Breast epithelium (tissue), 4 donors: ENCODE measurements at regions not wholly inside any gene's neighbourhood (a gene's known extent, or its start where the extent isn't known, plus 50 kb on each side); places are given as distances from the start of the nearest gene placed in this dataset.
A peak's percentile ranks its signal among the peaks of the same experiment; 100 is the strongest.

Experiments used
- DNase-seq, 2 donors: peaks; one replicate each; pipeline ENCODE4 v3.0.0-alpha.2; 2019; ENCODE audit warnings: low spot score in 2 of 2
- H3K27ac ChIP-seq, 2 donors: fragments of 200-600 bp; sonication (generic) in 1 of 2; one replicate each; pipeline ENCODE4 v1.5.1; 2016 to 2019; ENCODE audit warnings: mild to moderate bottlenecking in 1 of 2
- H3K27me3 ChIP-seq, 2 donors: fragments of 200-600 bp; sonication (generic) in 1 of 2; one replicate each; pipeline versions ENCODE4 v1.5.1 to v1.6.0; 2017 to 2019; ENCODE audit warnings: control low read depth in 1 of 2, mild to moderate bottlenecking in 1 of 2
- H3K36me3 ChIP-seq: fragments of 200-600 bp; one replicate; pipeline ENCODE4 v1.5.1; 2019
- H3K4me1 ChIP-seq, 2 donors: fragments of 200-600 bp; sonication (generic); one replicate each; pipeline ENCODE4 v1.5.1; 2016 to 2019; ENCODE audit warnings: control low read depth in 1 of 2
- H3K4me3 ChIP-seq, 3 donors: fragments of 200-600 bp; sonication (generic); 1 replicate in 2 of 3; 2 replicates in 1 of 3; pipeline ENCODE4 v1.5.1; 2016 to 2019; ENCODE audit warnings: mild to moderate bottlenecking in 3 of 3, moderate library complexity in 2 of 3
- H3K9me3 ChIP-seq, 2 donors: fragments of 200-600 bp; sonication (generic) in 1 of 2; one replicate each; pipeline ENCODE4 v1.5.1; 2016 to 2019; ENCODE audit warnings: control low read depth in 1 of 2
- POLR2A ChIP-seq: fragments of 450-650 bp; IDR thresholded peaks from one replicate; pipeline ENCODE4 v1.6.1; 2016; ENCODE audit warnings: antibody characterized with exemption, mild to moderate bottlenecking, moderate library complexity
- POLR2AphosphoS5 ChIP-seq, 3 donors: sonication (generic); formaldehyde crosslinking; IDR thresholded peaks; one replicate each; pipeline ENCODE4 v1.6.1; 2017; ENCODE audit warnings: antibody characterized with exemption in 3 of 3
- intact Hi-C: fragments of 100-400 bp; cut with DNase I; formaldehyde crosslinking; loops from one replicate; pipeline ENCODE4 v1.15.1; 2023; ENCODE audit warnings: low total_unique reads
- TF ChIP-seq, protein P1 (sequence below), 3 donors: fragments of 450-650 bp; IDR thresholded peaks; one replicate each; pipeline ENCODE4 v1.5.1; 2016 to 2017; ENCODE audit warnings: antibody characterized with exemption in 3 of 3, mild to moderate bottlenecking in 3 of 3, moderate library complexity in 3 of 3

DNA sequence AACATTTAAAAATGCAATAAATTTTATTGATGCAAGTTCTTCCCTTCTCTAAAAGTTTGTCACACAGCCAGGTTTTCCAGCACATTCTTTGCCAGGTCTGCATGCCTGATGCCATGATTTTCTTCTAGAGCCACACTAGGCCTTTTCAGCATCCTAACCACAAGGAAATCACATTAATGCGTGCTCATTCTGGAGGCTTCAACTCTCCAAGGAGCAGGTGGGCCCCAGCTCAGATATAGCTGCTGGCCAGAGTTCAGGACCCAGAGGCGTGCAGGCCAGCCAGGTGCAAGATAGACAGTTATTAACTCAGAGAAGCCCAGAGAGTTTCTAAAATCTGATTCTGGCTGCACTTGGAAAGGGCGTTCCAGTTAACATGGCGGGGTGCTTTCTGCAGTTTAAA is 124.5 kb upstream of the MAF start:
- TF ChIP-seq POLR2A (no peak), POLR2AphosphoS5 (IDR thresholded peaks at IDR 0.05) (no peak)
- TF ChIP-seq, protein P1, sequence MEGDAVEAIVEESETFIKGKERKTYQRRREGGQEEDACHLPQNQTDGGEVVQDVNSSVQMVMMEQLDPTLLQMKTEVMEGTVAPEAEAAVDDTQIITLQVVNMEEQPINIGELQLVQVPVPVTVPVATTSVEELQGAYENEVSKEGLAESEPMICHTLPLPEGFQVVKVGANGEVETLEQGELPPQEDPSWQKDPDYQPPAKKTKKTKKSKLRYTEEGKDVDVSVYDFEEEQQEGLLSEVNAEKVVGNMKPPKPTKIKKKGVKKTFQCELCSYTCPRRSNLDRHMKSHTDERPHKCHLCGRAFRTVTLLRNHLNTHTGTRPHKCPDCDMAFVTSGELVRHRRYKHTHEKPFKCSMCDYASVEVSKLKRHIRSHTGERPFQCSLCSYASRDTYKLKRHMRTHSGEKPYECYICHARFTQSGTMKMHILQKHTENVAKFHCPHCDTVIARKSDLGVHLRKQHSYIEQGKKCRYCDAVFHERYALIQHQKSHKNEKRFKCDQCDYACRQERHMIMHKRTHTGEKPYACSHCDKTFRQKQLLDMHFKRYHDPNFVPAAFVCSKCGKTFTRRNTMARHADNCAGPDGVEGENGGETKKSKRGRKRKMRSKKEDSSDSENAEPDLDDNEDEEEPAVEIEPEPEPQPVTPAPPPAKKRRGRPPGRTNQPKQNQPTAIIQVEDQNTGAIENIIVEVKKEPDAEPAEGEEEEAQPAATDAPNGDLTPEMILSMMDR (IDR thresholded peaks at IDR 0.05), result no peak

DNA sequence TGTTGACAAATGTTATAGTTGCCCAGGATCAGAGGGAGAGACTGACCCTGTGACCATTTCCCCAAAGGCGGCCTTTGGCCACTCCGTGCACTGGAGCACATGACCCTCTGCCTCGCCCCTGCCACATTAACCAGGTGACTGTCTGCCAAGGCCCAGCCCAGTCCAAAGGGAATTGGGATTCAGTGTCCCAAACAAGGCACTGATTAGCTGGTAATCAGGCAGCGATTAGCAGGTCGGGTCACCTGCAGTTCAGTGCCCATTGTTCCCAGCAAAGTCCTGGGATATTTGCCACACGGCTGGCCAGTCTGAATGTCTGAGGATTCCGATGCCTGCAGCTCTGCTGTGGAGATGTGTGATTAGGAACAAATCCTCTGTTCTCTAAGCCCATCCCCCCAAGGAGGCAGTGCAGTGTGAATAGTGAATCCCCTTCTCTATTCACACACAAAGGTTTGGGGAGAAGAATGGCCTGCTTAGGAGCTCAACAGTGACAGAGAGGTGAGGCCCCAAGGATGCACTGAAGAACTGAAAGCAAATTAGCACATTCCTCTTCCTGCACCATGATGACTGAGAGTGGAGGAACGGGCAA is 123.1 kb upstream of the MAF start:
- H3K9me3 ChIP-seq, result no peaks in the 10 kb centered on the region
- TF ChIP-seq POLR2A (no peak), POLR2AphosphoS5 (IDR thresholded peaks at IDR 0.05) (no peak)
- TF ChIP-seq, protein P1 (IDR thresholded peaks at IDR 0.05), result no peak
- intact Hi-C loops, result no loop called here

More for the DNA sequence above, 124.5 kb upstream of the MAF start:
- no peaks in the 10 kb centered on the region for H3K36me3 ChIP-seq
- intact Hi-C loops, result no loop called here
- no peak overlapping the region for H3K27ac ChIP-seq
- H3K4me1 ChIP-seq, result no peaks in the 10 kb centered on the region
- no peaks in the 10 kb centered on the region for H3K27me3 ChIP-seq
- no peak overlapping the region for H3K4me3 ChIP-seq
- no peak for DNase-seq
- no peaks in the 10 kb centered on the region for H3K9me3 ChIP-seq

DNA sequence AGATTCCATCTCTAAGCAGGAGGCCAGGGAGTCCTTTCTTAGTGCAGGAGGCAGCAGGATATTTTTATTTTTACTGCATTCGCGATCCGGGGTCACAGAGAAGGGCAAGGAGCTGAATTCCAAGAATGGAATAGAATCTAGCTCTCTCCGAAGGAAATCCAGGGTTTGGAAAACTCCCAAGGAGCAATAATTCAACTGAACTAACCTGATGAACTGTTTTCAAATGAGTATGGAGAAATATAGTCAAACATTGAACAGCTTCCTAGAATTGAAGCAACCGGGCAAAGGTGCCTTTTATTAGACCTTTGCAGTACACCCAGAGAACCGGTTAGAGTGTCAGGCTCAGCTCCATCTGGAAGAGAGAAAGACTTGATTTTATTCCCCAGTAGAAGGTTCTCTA is 120.7 kb upstream of the MAF start:
- Histone ChIP-seq H3K27ac (peak overlapping the region in 1 of 2 donors; percentile 64), H3K4me1 (no peaks in the 10 kb centered on the region), H3K4me3 (no peak overlapping the region), H3K36me3 (no peaks in the 10 kb centered on the region), H3K27me3 (no peaks in the 10 kb centered on the region), H3K9me3 (no peaks in the 10 kb centered on the region)
- intact Hi-C loops, result no loop called here
- DNase-seq, result no peak
- TF ChIP-seq POLR2A, result no peak
- TF ChIP-seq, protein P1 (IDR thresholded peaks at IDR 0.05), result no peak
- TF ChIP-seq POLR2AphosphoS5 (IDR thresholded peaks at IDR 0.05), result no peak

More for the DNA sequence above, 123.1 kb upstream of the MAF start:
- no peak for DNase-seq
- Histone ChIP-seq H3K27ac (no peak overlapping the region), H3K4me3 (no peak overlapping the region), H3K27me3 (no peaks in the 10 kb centered on the region), H3K36me3 (no peaks in the 10 kb centered on the region), H3K4me1 (no peaks in the 10 kb centered on the region)

DNA sequence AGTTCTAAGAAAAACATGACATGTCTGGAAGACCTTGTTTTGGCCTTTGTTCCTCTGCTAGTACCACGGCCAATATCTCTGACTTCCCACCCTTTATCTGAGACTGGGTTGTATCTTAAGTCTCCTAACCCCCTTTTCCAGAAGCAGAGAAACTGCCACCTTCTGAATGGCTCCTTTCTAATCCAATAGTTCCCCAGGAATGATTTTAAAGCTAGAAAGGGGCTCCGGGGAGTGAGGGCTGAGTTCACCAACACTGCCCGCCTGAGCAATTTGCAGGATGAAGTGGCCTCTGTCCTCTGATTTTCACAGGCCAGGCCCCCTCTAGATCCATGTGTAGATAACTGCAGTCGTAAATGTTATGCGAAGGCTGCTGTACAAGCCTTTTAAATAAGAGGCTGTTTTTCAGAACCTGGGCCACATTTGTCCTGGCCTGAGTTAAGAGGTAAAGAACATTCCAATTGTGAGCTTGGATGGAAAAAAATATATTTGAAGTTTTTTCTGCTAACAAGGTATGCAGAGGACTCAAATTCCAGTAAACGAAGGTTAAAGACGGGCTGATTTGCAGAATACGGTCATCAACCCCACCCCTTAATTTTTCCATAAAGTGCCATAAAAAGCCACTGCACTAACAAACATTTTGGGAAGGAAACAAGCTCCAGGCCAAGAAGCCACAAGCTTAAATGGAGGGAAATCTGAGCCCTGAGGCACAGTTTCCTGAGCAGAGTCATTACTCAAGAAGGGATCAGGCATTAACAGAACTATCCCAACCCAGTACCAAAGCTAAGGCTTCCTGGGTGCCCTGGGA is 117.0 kb upstream of the MAF start:
- Histone ChIP-seq H3K4me1 (no peaks in the 10 kb centered on the region), H3K27ac (peak overlapping the region; percentile 40 to 74), H3K36me3 (no peaks in the 10 kb centered on the region), H3K4me3 (no peak overlapping the region), H3K9me3 (no peaks in the 10 kb centered on the region), H3K27me3 (no peaks in the 10 kb centered on the region)
- intact Hi-C loops, result no loop called here
- DNase-seq, result no peak
- no peak for TF ChIP-seq POLR2A
- TF ChIP-seq, protein P1 (IDR thresholded peaks at IDR 0.05), result no peak
- no peak for TF ChIP-seq POLR2AphosphoS5 (IDR thresholded peaks at IDR 0.05)

DNA sequence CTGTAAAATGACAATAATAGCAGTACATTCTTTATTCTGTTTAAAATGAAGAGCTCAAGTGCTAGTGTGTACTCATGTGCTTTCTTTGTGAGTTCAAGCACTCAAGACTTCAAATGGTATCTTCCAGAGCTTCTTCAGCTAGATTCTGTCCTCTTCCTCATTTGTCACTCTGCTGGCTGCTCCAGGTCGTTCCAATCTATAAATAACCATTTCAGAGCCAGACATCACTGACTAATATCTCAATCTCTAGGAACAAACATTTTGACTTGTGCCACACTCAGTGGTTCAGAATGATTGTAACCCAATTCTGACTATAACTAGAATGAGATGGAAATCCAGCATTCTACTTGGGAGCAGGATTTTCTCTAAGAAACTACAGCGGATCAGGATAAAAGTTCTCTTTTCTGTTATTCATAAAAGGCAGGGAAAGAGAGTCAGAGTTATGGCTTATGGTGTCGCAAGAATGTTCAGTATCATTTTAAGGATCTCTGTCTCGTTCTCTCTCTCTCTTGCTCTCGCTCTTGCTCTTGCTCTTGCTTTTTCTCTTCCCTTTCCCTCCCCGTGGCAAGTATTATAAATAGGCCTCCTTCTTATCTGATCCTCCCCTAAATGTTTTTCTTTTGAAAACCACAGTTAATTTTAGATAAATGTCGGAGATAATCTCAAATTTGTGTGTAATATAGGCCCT is 116.3 kb upstream of the MAF start:
- TF ChIP-seq, protein P1 (IDR thresholded peaks at IDR 0.05), result no peak
- TF ChIP-seq POLR2A (no peak), POLR2AphosphoS5 (IDR thresholded peaks at IDR 0.05) (no peak)
- H3K4me3 ChIP-seq, result no peak overlapping the region
- peak overlapping the region; percentile 40 to 74 for H3K27ac ChIP-seq
- H3K27me3 ChIP-seq, result no peaks in the 10 kb centered on the region
- H3K4me1 ChIP-seq, result no peaks in the 10 kb centered on the region
- no peaks in the 10 kb centered on the region for H3K9me3 ChIP-seq
- no peak for DNase-seq
- H3K36me3 ChIP-seq, result no peaks in the 10 kb centered on the region
- intact Hi-C loops, result no loop called here
